Adipocyte (in vitro differentiated cells): ENCODE measurements at regions not wholly inside any gene's neighbourhood (a gene's known extent, or its start where the extent isn't known, plus 50 kb on each side); places are given as distances from the start of the nearest gene placed in this dataset.
"Not testable (repeated sequence)": the region's sequence is repeated elsewhere in the genome, so short reads cannot be mapped to it uniquely, and the experiment has no call there.

Experiments
- DNase-seq: peaks from one replicate; pipeline ENCODE4 v3.0.0-alpha.2; 2015; ENCODE audit warnings: low read depth
- H3K27me3 ChIP-seq: replicated peaks from 2 replicates; pipeline ENCODE4 v1.7.0; 2013; ENCODE audit warnings: mild to moderate bottlenecking, low read length, moderate library complexity; ENCODE audit not compliant: control insufficient read depth, insufficient read depth
- H3K36me3 ChIP-seq: 2 replicates; pipeline ENCODE4 v1.7.0; 2013; ENCODE audit warnings: low read length, mild to moderate bottlenecking, moderate library complexity; ENCODE audit not compliant: control insufficient read depth, insufficient read depth, severe bottlenecking
- H3K4me1 ChIP-seq: 2 replicates; pipeline ENCODE4 v1.7.0; 2013; ENCODE audit warnings: mild to moderate bottlenecking, low read length, moderate library complexity; ENCODE audit not compliant: control insufficient read depth, insufficient read depth
- H3K4me3 ChIP-seq: 2 replicates; pipeline ENCODE4 v1.7.0; 2013; ENCODE audit warnings: mild to moderate bottlenecking, low read length, moderate library complexity
- H3K9ac ChIP-seq: 2 replicates; pipeline ENCODE4 v1.7.0; 2013; ENCODE audit warnings: mild to moderate bottlenecking, low read length, moderate library complexity
- H3K9me3 ChIP-seq: 2 replicates; pipeline ENCODE4 v1.7.0; 2013; ENCODE audit warnings: mild to moderate bottlenecking, low read length, moderate library complexity; ENCODE audit not compliant: control insufficient read depth

GRCh38 chr6:137678451-137678850, 184.3 kb upstream of the OLIG3 start:
- Histone ChIP-seq H3K4me1 (peaks cover 3% of the 10 kb centered on the region), H3K4me3 (no peak overlapping the region), H3K36me3 (no peaks in the 10 kb centered on the region), H3K9me3 (no peaks in the 10 kb centered on the region), H3K27me3 (no peaks in the 10 kb centered on the region), H3K9ac (no peak overlapping the region)
- no peak for DNase-seq

DNA sequence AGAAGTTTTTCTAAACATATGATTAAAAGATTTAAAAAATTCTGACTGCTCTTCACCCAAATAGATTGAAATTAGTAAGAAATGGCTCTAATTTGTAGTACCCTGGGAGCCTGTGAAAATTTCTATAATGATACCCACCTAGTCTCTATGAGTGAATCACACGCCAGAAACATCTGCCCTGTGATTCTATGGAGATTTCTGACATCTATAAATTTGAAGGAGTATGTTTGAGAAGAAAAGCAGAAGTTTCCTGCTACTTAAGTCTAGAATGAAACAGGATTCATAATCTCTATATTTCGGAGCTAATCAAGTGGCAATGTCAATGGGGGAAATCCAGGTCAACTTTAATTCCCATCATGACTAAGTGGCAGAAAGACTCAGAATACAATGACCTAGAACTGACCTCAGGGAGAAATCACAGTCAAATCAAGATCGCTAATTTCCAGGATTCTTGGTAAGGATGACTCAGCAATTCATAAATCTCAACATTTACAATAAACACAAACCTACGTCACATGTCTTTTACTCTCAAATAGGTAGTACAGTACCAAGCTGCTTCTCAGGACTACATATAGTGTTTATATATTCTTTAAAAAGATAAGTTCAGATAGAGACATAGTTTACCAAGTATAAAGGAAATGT, 186.2 kb upstream of the TNFAIP3 start:
- Histone ChIP-seq H3K4me1 (peaks cover 3% of the 10 kb centered on the region), H3K4me3 (no peak overlapping the region), H3K9me3 (no peaks in the 10 kb centered on the region), H3K27me3 (no peaks in the 10 kb centered on the region), H3K9ac (no peak overlapping the region), H3K36me3 (no peaks in the 10 kb centered on the region)
- DNase-seq, result peak; percentile 50

DNA sequence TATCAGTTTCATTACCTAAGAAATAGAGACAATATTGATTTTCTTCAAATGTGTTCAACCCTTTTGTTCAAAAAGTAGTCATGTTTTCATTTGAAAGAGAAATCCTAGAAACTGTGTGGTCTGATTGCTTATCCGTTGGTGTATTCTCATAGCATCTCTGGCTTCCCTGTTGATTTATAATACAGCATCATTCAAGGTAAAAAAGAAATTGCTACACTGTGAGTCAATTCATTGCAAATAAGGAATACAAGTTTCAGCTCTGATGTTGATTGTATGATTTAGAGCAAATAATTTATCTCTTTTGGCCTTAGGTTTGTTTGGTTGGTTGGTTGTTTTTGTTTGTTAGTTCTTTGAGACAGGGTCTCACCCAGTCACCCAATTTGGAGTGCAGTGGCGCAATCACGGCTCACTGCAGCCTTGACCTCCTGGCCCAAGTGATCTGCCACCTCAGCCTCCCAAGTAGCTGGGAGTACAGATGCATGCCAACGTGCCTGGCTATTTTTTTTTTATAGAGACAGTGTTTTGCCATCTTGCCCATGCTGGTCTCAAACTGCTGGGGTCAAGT, 185.5 kb upstream of the TNFAIP3 start:
- H3K36me3 ChIP-seq, result no peaks in the 10 kb centered on the region
- no peak for DNase-seq
- H3K27me3 ChIP-seq, result no peaks in the 10 kb centered on the region

GRCh38 chr6:137682658-137683057, 184.4 kb upstream of the TNFAIP3 start:
- H3K9me3 ChIP-seq, DNase-seq, H3K4me1 ChIP-seq, H3K36me3 ChIP-seq, H3K4me3 ChIP-seq, H3K27me3 ChIP-seq, H3K9ac ChIP-seq: not testable (repeated sequence)

More for the DNA sequence above, 185.5 kb upstream of the TNFAIP3 start:
- H3K9ac ChIP-seq, result no peak overlapping the region
- no peak overlapping the region for H3K4me3 ChIP-seq
- H3K4me1 ChIP-seq, result peaks cover 3% of the 10 kb centered on the region
- H3K9me3 ChIP-seq, result no peaks in the 10 kb centered on the region

GRCh38 chr6:137683916-137684315, 183.1 kb upstream of the TNFAIP3 start:
- H3K9ac ChIP-seq, result no peak overlapping the region
- no peaks in the 10 kb centered on the region for H3K9me3 ChIP-seq
- H3K36me3 ChIP-seq, result no peaks in the 10 kb centered on the region
- H3K4me1 ChIP-seq, result peaks cover 3% of the 10 kb centered on the region
- H3K27me3 ChIP-seq, result no peaks in the 10 kb centered on the region
- H3K4me3 ChIP-seq, result no peak overlapping the region
- no peak for DNase-seq

DNA sequence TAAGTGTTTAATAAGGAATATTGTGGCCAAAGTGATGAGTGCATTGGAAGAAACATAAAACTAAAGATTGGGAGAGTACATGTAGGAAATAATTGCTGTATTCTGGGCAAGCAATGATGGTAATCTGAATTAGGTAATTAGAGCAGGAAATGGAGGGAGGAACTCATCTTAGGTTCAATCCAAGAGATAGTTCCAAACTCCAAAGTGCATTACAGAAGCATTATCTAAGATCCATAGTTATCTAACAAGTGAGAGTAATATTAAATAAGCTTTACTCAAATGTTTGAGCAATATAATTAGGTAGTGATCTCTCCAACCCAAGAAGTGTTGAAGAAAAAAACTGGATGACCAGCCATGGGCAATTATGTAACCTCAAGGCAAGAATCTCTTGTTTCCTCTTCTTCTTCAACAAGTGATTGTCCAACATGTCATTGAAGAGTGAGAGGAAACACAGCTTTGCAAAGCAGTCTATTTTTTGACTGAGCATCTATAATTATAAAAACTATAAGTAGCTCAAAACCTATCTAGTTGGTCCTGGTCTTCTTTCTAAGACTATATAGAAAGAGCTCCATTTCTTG, 181.2 kb upstream of the TNFAIP3 start:
- Histone ChIP-seq H3K27me3 (no peaks in the 10 kb centered on the region), H3K9me3 (no peaks in the 10 kb centered on the region), H3K4me1 (peaks cover 3% of the 10 kb centered on the region), H3K36me3 (no peaks in the 10 kb centered on the region), H3K9ac (no peak overlapping the region), H3K4me3 (no peak overlapping the region)
- no peak for DNase-seq

DNA sequence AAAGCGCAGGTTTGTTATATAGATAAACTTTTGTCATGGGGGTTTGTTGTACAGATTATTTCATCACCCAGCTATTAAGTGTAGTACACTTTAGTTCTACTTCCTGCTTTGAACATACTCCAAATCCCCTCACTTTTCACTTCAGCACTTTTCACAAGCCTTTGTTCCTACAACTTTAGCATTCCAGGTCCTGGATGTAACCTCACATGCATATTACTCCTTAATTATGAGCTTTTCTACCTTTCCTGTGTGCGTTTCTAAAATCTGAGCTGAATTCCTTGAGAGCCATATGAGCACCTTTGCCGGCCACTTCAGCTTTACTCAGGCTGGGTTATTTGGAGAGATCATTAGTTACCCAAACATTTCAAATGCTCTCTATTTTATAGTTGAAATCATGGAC, 179.2 kb upstream of the TNFAIP3 start:
- H3K36me3 ChIP-seq, result no peaks in the 10 kb centered on the region
- H3K9me3 ChIP-seq, result no peaks in the 10 kb centered on the region
- H3K4me1 ChIP-seq, result no peaks in the 10 kb centered on the region
- DNase-seq, result no peak
- H3K27me3 ChIP-seq, result no peaks in the 10 kb centered on the region
- H3K4me3 ChIP-seq, result no peak overlapping the region
- no peak overlapping the region for H3K9ac ChIP-seq

GRCh38 chr6:137688230-137688971, 178.7 kb upstream of the TNFAIP3 start:
- H3K9me3 ChIP-seq, result no peaks in the 10 kb centered on the region
- no peak overlapping the region for H3K4me3 ChIP-seq
- H3K4me1 ChIP-seq, result no peaks in the 10 kb centered on the region
- no peaks in the 10 kb centered on the region for H3K27me3 ChIP-seq
- no peak for DNase-seq
- no peak overlapping the region for H3K9ac ChIP-seq
- H3K36me3 ChIP-seq, result no peaks in the 10 kb centered on the region

DNA sequence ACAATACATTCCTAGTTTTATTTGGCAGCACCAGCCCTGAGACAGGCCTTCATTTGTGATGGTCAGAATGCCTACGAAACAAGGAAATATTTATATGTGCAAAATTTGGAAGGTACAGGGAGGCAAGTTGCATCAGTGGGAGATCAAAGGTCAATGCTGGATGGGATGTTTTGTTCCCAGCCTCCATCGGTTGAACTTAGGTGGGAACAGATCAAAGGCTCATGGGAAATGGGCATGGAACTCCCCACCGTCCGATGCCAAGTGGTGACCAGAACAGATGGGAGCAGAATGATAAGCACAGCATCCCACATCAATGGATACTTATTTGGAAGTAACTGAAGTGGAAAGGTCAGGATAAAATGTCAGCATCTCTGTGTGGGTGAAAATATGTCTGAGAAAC, 177.7 kb upstream of the TNFAIP3 start:
- Histone ChIP-seq H3K9ac (no peak overlapping the region), H3K27me3 (no peaks in the 10 kb centered on the region)

DNA sequence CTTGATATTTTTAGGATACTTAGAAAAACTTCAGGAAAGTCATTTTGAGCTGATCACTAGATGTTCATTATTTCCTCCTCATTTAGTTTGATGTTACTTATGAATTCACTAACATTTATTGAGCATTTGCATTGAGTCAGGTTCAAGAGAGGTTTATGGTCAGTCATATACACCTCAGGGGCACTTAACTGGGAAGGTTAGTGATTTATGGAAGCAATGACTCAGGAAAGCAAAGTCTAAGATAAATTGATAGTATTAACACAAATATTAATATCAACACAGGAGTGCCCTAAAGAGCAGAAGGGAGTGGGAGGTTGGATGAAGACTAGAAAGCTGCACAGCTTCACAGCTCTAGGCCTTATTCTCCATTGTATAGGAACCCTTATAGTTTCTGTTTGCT, 177.0 kb upstream of the TNFAIP3 start:
- Histone ChIP-seq H3K4me1 (no peaks in the 10 kb centered on the region), H3K36me3 (no peaks in the 10 kb centered on the region), H3K4me3 (no peak overlapping the region), H3K9ac (no peak overlapping the region), H3K27me3 (no peaks in the 10 kb centered on the region), H3K9me3 (no peaks in the 10 kb centered on the region)
- no peak for DNase-seq

More for the DNA sequence above, 177.7 kb upstream of the TNFAIP3 start:
- H3K36me3 ChIP-seq, result no peaks in the 10 kb centered on the region
- H3K4me1 ChIP-seq, result no peaks in the 10 kb centered on the region
- no peak for DNase-seq
- H3K4me3 ChIP-seq, result no peak overlapping the region
- H3K9me3 ChIP-seq, result no peaks in the 10 kb centered on the region

DNA sequence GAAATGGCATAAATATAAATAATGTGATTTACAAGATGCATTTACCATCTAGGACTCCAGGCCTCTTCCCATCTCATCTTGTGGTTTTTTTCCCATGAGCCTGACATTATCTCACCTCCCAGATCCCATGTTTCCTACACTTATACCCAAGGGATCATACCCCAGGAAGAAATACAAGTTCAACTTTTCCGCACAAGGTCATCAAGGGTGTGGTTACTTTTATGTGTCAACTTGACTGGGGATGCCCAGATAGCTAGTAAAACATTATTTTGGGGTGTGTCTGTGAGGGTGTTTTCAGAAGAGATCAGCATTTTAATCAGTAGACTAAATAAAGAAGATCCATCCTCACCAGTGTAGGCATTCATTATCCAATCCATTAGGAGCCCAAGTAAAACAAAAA, 176.3 kb upstream of the TNFAIP3 start:
- no peaks in the 10 kb centered on the region for H3K4me1 ChIP-seq
- H3K36me3 ChIP-seq, result no peaks in the 10 kb centered on the region
- no peaks in the 10 kb centered on the region for H3K27me3 ChIP-seq
- no peak overlapping the region for H3K4me3 ChIP-seq
- no peak for DNase-seq
- H3K9ac ChIP-seq, result no peak overlapping the region
- no peaks in the 10 kb centered on the region for H3K9me3 ChIP-seq
